ENCODE measurements at regions not wholly inside any gene's neighbourhood (a gene's known extent, or its start where the extent isn't known, plus 50 kb on each side); places are given as distances from the start of the nearest gene placed in this dataset.
A peak's percentile ranks its signal among the peaks of the same experiment; 100 is the strongest.

- no peak for DNase-seq (ENCODE audit: low read depth)
- TF ChIP-seq, protein P1, sequence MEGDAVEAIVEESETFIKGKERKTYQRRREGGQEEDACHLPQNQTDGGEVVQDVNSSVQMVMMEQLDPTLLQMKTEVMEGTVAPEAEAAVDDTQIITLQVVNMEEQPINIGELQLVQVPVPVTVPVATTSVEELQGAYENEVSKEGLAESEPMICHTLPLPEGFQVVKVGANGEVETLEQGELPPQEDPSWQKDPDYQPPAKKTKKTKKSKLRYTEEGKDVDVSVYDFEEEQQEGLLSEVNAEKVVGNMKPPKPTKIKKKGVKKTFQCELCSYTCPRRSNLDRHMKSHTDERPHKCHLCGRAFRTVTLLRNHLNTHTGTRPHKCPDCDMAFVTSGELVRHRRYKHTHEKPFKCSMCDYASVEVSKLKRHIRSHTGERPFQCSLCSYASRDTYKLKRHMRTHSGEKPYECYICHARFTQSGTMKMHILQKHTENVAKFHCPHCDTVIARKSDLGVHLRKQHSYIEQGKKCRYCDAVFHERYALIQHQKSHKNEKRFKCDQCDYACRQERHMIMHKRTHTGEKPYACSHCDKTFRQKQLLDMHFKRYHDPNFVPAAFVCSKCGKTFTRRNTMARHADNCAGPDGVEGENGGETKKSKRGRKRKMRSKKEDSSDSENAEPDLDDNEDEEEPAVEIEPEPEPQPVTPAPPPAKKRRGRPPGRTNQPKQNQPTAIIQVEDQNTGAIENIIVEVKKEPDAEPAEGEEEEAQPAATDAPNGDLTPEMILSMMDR (IDR thresholded peaks at IDR 0.05; ENCODE audit: low read depth, low read length, missing control alignments), result no peak
- in situ Hi-C loops (cut with HindIII; ENCODE audit: low sequenced_read_pairs), result no loop called here
- no peak overlapping the region for H3K4me3 ChIP-seq (ENCODE audit: low read depth, low read length)
Measured at GRCh38 chr13:107216046-107216755, 648.3 kb upstream of the ARGLU1 start.

GRCh38 chr13:107211073-107211472 lies 643.1 kb upstream of the ARGLU1 start:
- TF ChIP-seq, protein P1 (IDR thresholded peaks at IDR 0.05; ENCODE audit: low read depth, low read length, missing control alignments), result peak; percentile 97
- H3K4me3 ChIP-seq (ENCODE audit: low read depth, low read length), result no peak overlapping the region
- in situ Hi-C loops (cut with HindIII; ENCODE audit: low sequenced_read_pairs), result no loop called here
- peak; percentile 89 for DNase-seq (ENCODE audit: low read depth)

GRCh38 chr13:107210723-107211030 lies 642.7 kb upstream of the ARGLU1 start:
- no peak for DNase-seq (ENCODE audit: low read depth)
- TF ChIP-seq, protein P1 (IDR thresholded peaks at IDR 0.05; ENCODE audit: low read depth, low read length, missing control alignments), result no peak
- in situ Hi-C loops (cut with HindIII; ENCODE audit: low sequenced_read_pairs), result no loop called here
- no peak overlapping the region for H3K4me3 ChIP-seq (ENCODE audit: low read depth, low read length)

GRCh38 chr13:107209824-107210722 lies 642.1 kb upstream of the ARGLU1 start:
- TF ChIP-seq, protein P1 (IDR thresholded peaks at IDR 0.05; ENCODE audit: low read depth, low read length, missing control alignments), result no peak
- in situ Hi-C loops (cut with HindIII; ENCODE audit: low sequenced_read_pairs), result no loop called here
- no peak for DNase-seq (ENCODE audit: low read depth)
- H3K4me3 ChIP-seq (ENCODE audit: low read depth, low read length), result no peak overlapping the region

- in situ Hi-C loops (cut with HindIII; ENCODE audit: low sequenced_read_pairs), result no loop called here
- TF ChIP-seq, protein P1 (IDR thresholded peaks at IDR 0.05; ENCODE audit: low read depth, low read length, missing control alignments), result no peak
- H3K4me3 ChIP-seq (ENCODE audit: low read depth, low read length), result no peak overlapping the region
- DNase-seq (ENCODE audit: low read depth), result no peak
Measured at GRCh38 chr13:107208889-107209288, 641.0 kb upstream of the ARGLU1 start.

- TF ChIP-seq, protein P1 (IDR thresholded peaks at IDR 0.05; ENCODE audit: low read depth, low read length, missing control alignments), result peak; percentile 99
- DNase-seq (ENCODE audit: low read depth), result peak; percentile 33
- in situ Hi-C loops (cut with HindIII; ENCODE audit: low sequenced_read_pairs), result no loop called here
- H3K4me3 ChIP-seq (ENCODE audit: low read depth, low read length), result no peak overlapping the region
Measured at GRCh38 chr13:107205318-107206104, 637.6 kb upstream of the ARGLU1 start.

Data from astrocyte of the cerebellum (primary cell).